GM19025 (cell line): ENCODE measurements at regions not wholly inside any gene's neighbourhood (a gene's known extent, or its start where the extent isn't known, plus 50 kb on each side); places are given as distances from the start of the nearest gene placed in this dataset.

Source experiments
- ATAC-seq: cut with Tn5 transposase; IDR thresholded peaks from one replicate; pipeline ENCODE4 v1.9.1; 2021; ENCODE audit warnings: mild to moderate bottlenecking, low read depth, moderate library complexity; ENCODE audit not compliant: unreplicated experiment

DNA sequence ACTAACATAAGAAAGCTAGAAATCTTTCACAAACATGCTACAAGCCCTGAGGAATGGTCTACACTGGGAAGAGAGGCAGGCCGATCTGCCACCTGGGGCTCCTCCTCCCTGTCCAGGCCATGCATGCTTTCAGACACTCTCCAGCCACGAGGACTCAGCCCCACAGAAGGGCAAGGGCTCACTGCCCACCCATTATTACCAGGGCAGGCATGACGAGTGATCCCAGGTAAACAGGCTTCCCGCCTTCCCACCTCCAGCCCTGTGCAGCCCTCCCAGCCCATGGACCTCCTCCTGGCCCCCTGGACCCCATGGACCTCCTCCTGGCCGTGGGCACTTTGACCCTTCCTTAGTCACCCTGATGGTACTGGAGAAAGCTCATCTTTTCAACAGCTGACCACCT is 75.8 kb upstream of the TEX51 start:
- no peak for ATAC-seq

DNA sequence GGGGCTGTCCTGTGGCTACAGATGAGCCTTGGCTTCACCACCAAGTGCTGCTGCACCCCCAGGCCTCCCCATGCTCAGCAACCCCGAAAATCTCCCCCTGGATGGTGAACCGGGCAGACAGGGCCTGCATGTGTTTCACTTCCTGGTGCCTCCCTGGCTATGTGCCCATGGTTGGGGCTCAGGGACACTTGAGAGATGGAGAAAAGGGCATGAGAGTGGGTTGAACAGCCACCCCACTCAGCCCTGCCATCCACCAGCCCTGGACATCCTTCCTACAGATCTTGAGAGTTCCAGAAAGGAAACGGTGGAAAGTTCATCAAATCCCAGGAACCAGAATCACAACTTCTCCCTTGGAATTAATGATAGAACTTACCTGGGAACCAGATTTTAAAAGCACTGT is 74.7 kb upstream of the TEX51 start:
- no peak for ATAC-seq

DNA sequence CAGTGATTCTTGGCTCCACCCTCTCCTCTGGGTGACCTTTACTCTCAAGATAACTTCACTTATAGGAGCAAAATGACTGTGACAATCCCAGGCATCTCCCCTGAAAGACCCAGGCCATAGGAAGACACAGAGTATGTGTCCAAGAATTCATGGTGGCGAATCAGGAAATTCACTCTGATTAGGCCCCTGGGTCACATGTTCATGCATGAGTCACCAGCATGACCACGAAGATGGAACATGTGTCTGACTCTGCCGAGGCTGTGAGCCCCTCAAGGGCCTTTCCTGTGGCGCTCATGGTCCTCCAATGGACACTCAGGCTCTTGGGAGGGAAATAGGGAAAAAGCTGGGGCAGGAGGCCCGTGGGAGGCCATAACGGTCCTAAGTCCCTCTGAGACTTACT is 74.0 kb upstream of the TEX51 start:
- no peak for ATAC-seq

DNA sequence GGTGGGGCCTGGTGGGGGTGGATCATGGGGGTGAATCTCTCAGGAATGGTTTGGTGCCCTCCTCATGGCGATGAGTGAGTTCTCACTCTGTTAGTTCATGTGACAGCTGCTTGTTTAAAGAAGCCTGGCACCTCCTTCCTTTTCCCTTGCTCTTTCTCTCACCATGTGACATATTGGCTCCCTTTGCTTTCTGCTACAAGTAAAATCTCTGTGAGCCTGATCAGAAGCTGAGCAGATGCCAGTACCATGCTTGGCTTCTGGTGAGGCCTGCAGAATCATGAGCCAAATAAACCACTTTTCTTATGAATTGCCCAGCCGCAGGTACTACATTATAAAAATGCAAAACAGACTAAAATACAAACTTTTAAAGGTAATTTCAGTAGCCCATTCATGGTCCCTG is 73.4 kb upstream of the TEX51 start:
- ATAC-seq, result no peak

DNA sequence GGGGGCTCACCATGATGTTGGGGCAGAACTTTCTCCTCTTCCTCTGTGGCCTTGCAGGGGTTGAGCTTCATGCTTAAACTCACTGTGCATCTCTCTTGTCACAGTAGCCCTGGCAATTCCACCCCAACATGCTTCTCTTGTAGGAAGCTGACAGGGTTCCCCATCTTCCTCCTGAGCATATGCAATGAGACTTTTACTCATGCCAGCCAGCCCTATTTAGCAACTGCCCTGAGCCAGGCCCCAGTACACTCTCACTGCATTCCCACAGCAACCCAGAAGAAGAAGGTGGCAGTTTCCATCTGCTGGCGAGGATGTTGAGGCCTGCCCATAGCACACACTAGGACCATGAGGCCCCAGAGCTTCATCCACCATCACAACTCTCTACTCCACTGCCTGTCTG is 72.2 kb upstream of the TEX51 start:
- no peak for ATAC-seq

DNA sequence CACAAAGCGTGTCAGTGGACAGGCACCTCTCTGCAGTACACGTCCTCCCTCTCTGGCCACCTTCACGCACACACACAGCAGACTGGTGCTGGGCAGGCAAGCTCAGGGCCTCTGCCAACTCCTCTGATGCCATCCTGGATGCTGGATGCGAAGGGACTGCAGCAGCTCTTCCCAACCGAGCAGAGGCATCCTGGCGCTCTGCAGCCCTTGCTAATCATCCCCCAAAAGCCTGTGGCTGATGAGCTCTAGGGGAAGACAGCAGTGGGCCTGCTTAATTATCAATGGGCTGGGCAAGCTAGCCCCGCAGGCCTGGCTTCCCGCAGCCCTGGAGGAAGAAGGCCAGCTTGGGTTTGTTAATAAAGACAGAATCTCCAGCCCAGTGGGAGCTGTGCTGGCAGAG is 71.3 kb upstream of the TEX51 start:
- no peak for ATAC-seq

DNA sequence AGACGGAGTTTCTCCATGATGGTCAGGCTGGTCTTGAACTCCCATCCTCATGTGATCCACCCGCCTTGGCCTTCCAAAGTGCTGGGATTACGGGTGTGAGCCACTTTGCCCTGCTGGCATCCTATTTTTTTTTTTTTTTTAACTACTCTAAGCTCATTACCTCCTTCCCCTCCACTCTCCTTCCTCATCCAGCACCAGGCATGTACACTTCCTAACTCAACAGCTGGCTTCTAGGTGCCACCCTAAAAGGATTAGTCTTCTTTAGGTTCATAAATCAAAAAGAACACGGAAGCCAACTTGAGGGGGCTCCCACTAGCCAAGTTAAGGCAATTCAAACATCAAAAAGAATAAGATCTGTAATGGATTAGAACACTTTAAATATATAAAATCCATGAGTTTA is 70.6 kb upstream of the TEX51 start:
- no peak for ATAC-seq

DNA sequence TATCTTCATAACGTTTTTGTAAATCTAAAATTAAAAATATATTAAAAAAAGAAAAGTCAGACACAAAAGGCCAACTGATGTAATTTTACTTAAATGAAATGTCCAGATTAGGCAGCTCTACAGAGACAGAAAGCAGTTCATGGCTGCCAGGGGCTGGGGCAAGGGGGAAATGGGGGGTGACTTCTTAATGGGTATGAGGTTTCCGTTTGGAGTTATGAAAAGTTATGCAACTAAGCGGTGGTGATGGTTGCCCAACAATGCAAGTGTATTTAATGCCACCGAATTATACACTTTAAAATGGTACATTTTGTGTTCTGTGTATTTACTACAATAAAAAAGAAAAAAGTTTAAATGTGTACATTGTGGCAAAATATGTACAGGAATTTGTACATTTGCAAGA is 70.2 kb upstream of the TEX51 start:
- ATAC-seq, result no peak

DNA sequence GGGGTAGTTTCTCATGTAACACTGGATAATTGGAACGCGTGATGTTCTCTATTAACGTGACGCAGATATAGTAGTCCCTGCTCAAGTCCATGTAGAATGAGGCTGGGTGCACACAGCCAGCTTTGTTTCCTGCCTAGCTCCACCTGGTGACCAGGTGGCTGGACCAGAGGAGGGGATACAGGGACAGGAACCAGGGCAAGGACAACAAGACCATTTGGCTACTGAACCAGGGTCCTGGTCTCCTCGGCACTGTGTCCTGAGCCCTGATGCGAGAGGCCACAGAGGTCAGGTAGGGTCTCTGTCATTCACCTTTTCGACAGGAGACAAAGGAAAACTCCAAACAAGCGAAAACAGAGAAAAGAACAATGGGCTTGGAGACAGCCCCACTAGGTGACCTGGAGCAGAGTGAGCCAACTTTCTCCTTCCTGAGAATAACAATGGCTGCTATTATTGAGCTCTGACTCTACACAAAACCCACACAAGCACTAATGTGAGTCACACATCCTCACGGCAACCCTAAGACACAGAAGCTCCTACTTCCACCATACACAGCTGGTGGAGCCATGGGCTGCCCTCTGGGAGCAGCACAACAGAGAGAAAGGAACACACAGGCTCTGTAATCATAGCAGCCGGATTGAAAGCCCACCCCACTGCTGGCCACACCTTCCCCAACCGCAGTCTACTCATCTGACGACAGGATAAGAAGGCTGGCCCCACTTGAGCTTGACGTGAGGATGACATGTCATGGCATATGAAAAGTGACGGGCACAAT is 67.3 kb upstream of the TEX51 start:
- ATAC-seq, result no peak

DNA sequence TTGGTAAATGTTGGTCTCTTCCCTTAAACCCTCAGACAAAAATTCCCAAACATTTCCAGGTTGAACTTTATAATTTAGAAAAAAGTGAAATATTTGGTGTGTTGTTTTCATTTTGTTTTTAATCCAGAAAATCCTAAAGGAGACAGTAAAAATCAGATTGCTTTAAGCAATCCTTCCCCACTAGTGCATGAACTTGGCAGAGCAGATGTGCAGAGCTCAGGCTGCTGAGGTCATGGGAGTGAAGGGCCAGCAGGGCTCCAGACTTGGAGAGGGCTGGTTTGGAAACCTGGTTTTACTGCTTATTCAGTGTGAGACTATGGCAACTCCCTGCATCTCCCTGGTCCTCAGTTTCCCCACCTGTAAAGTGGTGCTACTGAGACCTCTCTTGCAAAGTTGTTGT is 66.7 kb upstream of the TEX51 start:
- ATAC-seq, result no peak

DNA sequence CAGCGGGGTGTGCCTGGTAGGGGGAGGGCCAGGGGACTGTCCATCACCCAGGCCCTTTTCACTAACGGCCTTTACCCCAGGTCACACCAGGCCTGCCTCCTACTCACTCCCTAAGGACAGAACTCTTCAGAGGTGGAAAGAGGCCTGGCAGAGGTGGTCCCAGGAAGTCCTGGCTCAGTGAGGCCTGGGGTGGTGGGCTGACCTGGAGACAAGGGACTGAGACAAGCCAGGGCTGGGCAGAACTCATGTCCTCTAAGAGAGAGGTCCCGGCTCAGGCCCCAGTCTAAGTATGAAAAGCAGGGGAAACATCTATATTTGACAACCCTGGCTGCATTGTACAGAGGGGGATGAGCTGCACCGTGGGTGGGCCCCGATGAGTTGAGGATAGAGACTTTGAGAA is 65.9 kb upstream of the TEX51 start:
- no peak for ATAC-seq

DNA sequence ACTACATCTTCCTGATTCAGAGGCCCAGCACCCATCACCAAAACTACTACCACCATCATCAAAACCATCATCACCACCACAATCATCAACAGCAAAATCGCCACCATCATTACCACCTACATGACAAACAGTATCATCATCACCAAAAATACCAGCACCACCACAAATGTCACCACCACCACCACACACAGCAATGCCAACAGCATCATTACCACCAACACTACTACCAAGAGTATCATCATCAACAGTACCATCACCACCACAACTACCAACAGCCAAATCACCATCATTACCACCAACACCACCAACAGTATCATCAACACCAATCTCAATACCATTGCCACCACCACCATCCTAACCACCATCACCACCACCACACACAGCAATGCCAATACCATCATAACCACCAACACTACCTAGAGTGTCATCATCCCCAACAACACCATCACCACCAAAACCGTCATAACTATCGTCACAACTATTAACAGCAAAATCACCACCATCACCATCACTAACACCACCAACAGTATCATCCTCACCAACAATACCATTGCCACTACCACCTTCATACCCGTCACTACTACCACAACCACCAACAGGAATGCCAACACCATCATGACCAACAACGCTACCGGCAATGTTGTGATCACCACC is 64.6 kb upstream of the TEX51 start:
- no peak for ATAC-seq

DNA sequence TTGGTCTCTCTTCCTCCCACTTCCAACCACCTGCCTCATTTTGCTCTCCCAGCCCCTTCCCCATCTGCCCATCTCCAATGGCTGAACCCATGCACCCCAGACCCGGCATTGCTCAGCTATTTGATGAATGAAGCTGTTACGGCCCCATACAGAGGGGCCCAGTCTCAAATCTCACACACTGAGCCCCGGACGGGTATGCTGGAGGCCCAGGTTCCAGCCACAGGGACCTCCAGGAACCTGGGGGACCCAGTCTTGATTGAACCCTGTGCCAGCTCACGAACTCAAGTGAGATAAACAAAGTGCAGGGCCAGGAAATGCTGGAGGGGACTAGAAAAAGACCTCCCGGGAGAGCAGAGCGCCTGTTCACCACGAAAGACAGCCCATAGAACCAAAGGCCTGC is 63.4 kb upstream of the TEX51 start:
- no peak for ATAC-seq

DNA sequence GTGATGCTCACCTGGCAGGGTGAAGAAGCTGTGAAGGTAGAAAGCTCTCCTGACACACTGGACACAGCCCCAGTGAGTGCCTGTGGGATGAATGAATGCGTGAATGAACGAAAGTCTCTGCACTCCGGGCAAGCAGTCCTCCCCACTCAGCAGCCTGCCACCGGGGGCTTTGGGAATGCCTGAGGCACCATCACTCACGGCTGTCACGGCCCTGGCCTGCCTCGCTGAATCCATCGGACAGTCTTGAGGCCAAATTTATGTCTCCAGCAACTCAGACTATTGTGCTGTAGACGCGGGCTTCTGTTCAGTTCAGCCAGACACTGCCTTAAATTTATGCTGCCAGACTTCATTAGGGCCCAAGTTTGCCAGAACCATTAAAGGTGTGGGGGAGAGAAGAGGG is 62.9 kb upstream of the TEX51 start:
- no peak for ATAC-seq

DNA sequence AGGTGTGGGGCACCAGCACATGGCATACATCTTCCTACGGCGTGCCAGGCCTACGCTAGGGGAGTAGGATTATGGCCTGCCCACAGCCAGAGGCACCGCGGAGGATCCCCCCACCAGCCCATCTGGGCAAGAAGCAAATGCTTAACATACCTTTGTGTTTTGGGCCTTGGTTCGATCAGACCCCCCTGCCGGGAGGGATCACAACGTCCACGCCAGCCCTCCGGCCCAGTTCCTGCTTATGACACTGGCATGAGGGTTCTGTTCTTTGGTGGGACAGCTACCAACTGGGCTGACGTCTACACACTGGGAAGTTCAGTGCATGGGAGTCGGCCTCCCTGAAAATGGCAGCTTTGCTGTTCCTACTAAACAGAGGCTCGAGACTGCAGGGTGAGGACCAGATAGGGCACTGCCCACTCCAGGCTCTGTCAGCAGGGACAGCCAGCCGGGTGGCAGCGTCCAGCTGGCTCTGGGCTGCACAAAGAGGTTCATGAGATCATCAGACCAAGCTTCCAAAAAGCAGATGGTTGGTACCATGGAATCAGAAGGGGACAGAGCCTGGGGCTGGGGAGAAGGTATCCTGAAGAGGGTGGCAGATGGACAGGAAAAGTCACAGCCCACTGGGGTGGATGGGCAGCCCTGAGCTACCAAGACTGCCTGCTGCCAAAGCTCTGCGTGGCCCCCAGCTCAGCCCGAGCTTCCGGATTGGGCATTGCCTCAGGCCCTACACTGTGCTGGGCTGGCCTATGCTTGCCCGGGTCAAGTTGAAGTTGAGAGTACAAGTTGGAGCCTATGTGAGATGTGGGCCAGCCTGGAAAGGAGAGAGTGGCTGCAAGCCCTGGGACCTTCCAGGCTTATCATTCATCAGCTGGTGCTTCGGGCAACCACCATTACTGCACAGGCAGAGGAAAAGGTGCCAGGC is 61.7 kb upstream of the TEX51 start:
- ATAC-seq, result no peak

DNA sequence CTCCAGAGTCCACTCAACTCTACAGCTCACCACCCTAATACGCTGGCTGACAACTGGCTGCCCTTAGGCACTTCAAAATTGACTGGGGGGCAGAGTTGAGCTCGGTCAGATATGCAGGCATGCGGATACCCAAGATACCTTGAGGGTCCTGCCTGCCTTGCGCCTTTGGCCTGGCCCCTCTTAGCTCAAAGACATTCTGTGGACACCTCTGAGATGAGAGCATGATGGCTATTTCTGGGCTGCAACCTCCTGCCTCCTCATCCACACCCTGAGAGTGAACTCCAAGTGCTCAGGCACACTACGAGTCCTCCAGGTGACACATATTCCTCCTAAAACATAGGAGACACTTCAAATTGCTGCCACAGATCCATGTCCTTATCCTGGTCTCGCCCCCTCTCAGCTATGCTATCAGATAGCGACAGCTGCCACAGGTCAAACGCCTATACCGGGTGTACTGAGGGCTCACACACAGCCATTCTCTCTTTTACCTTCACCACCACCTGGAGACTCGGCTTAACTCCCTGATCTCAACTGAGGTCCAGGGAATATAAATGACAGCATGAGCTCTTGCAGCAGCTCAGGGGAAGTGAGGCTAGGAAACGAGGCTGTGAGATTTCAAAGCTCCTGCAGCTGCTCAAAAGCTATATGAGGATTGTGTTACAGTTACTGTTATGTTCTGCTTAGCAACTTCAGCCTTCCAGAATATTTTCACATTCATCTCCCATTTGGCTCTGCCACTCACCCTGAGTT is 60.5 kb upstream of the TEX51 start:
- ATAC-seq, result no peak

DNA sequence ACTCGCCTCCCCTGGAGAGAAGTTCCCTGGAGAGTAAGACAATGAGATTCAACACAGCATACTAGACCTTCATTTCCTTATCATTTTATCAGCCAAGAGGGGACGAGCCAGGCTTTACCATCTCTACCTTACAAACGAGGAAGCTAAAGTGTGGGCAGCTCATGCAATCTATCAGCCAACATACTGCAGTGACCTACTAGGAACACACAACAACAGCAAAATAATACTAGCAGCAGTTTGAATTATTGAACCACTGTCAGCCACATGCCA is 60.0 kb upstream of the TEX51 start:
- no peak for ATAC-seq

DNA sequence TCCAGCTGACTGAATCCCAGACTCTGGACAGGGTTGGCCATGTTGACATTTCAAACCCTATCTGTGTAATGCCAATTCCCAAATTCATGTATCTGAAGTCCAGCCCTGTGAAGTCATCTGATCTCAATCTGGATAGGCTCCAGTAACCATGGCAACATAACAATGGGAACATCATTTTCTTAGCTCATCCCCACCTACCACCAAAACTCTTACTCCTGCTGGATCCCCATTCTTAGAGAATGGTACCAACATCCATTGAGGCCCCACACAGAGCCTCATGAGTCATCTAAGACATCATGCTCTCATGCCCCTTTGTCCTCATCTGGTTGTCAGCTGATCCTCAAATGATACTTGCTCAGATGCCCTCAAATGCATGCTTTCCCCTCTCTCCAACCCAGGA is 58.9 kb upstream of the TEX51 start:
- no peak for ATAC-seq

DNA sequence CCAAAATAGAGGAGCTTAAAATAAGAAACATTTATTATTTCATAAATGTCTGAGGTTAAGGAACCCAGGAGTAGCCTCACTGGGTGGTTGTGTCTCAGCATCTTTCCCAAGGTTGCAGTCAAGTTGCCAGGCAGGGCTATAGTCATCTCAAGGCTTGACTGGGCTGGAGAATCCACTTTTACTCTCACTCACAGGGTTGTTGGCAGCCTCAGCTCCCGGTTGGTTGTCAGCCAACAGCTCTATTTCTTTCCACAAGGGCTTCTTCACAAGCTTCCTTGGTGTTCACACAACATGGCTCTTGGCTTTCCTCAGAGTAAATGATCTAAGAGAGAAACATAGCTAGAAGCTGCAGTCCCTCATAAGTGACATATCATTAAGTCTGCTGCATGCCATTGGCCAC is 55.6 kb upstream of the TEX51 start:
- ATAC-seq, result no peak

DNA sequence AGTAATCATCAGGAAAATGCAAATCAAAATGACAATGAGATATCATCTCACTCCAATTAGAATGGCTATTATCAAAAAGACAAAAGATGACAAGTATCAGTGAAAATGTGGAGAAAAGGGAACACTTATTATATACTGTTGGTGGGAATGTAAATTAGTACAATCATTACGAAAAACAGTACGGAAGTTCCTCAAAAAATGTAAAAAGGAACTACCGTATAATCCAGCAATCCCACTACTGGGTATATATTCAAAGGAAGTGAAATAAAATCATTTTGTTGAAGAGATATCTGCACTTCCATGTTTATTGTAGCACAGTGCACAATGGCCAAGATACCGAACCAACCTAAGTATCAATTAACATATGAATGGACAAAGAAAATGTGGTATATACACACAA is 52.4 kb upstream of the TEX51 start:
- ATAC-seq, result no peak
